ENCODE measurements at regions not wholly inside any gene's neighbourhood (a gene's known extent, or its start where the extent isn't known, plus 50 kb on each side); places are given as distances from the start of the nearest gene placed in this dataset.

GRCh38 chr1:4602462-4603294 is 51.7 kb upstream of the AJAP1 start:
- no peak for TF ChIP-seq CTCF (IDR thresholded peaks at IDR 0.05; ENCODE audit: insufficient read depth, low read depth, low read length)
- no peak for TF ChIP-seq EZH2 (IDR thresholded peaks at IDR 0.05; ENCODE audit: insufficient read depth, low read length)
